Central memory CD8-positive, alpha-beta T cell (primary cell): ENCODE measurements at regions not wholly inside any gene's neighbourhood (a gene's known extent, or its start where the extent isn't known, plus 50 kb on each side); places are given as distances from the start of the nearest gene placed in this dataset.
A peak's percentile ranks its signal among the peaks of the same experiment; 100 is the strongest.

Source experiments
- ATAC-seq: fragments of 150-1000 bp; cut with Tn5 transposase; replicated peaks from 2 replicates; pipeline ENCODE4 v1.10.0; 2022; ENCODE audit warnings: mild to moderate bottlenecking, moderate FRiP score, moderate number of reproducible peaks; ENCODE audit not compliant: poor library complexity, severe bottlenecking; ENCODE audit errors: extremely low read depth
- DNase-seq, 2 donors: peaks; one replicate each; pipeline ENCODE4 v3.0.0; 2021; ENCODE audit warnings: low spot score in 2 of 2
- H3K27ac Mint-ChIP-seq: one replicate; pipeline ENCODE4 v1.8.0; 2022; ENCODE audit warnings: low read depth, mild to moderate bottlenecking, moderate library complexity, mixed read lengths
- H3K27me3 Mint-ChIP-seq: one replicate; pipeline ENCODE4 v1.8.0; 2022; ENCODE audit warnings: mixed read lengths
- H3K36me3 Mint-ChIP-seq: one replicate; pipeline ENCODE4 v1.8.0; 2022; ENCODE audit warnings: mild to moderate bottlenecking, moderate library complexity, mixed read lengths; ENCODE audit not compliant: insufficient read depth
- H3K4me1 Mint-ChIP-seq: one replicate; pipeline ENCODE4 v1.8.0; 2022; ENCODE audit warnings: mixed read lengths
- H3K4me3 Mint-ChIP-seq: one replicate; pipeline ENCODE4 v1.8.0; 2022; ENCODE audit warnings: mild to moderate bottlenecking, moderate library complexity, mixed read lengths
- H3K9me3 Mint-ChIP-seq: one replicate; pipeline ENCODE4 v1.8.0; 2022; ENCODE audit warnings: mixed read lengths

GRCh38 chr7:45106-46090 is 147.0 kb upstream of the FAM20C start:
- H3K4me1 Mint-ChIP-seq = no peaks in the 10 kb centered on the region
- no peaks in the 10 kb centered on the region for H3K9me3 Mint-ChIP-seq
- ATAC-seq (no peak), DNase-seq (peak; percentile 7 to 9)
- no peak overlapping the region for H3K4me3 Mint-ChIP-seq
- H3K27me3 Mint-ChIP-seq = peaks cover 68% of the 10 kb centered on the region
- H3K27ac Mint-ChIP-seq = no peak overlapping the region
- H3K36me3 Mint-ChIP-seq = no peaks in the 10 kb centered on the region

GRCh38 chr7:46123-46829 is 146.1 kb upstream of the FAM20C start:
- H3K4me1 Mint-ChIP-seq = no peaks in the 10 kb centered on the region
- H3K4me3 Mint-ChIP-seq = no peak overlapping the region
- no peaks in the 10 kb centered on the region for H3K9me3 Mint-ChIP-seq
- no peak for DNase-seq
- H3K36me3 Mint-ChIP-seq = no peaks in the 10 kb centered on the region
- peaks cover 62% of the 10 kb centered on the region for H3K27me3 Mint-ChIP-seq
- no peak for ATAC-seq
- H3K27ac Mint-ChIP-seq = no peak overlapping the region

GRCh38 chr7:46830-47140 is 145.6 kb upstream of the FAM20C start:
- Mint-ChIP-seq H3K36me3 (no peaks in the 10 kb centered on the region), H3K4me1 (no peaks in the 10 kb centered on the region), H3K9me3 (no peaks in the 10 kb centered on the region), H3K27ac (no peak overlapping the region), H3K4me3 (no peak overlapping the region), H3K27me3 (peaks cover 56% of the 10 kb centered on the region)
- ATAC-seq (no peak), DNase-seq (peak in 1 of 2 donors; percentile 8)

GRCh38 chr7:51456-52068 is 140.8 kb upstream of the FAM20C start:
- H3K36me3 Mint-ChIP-seq = no peaks in the 10 kb centered on the region
- DNase-seq (no peak), ATAC-seq (no peak)
- no peaks in the 10 kb centered on the region for H3K9me3 Mint-ChIP-seq
- peaks cover 15% of the 10 kb centered on the region for H3K27me3 Mint-ChIP-seq
- no peak overlapping the region for H3K27ac Mint-ChIP-seq
- H3K4me1 Mint-ChIP-seq = no peaks in the 10 kb centered on the region
- no peak overlapping the region for H3K4me3 Mint-ChIP-seq

- Mint-ChIP-seq H3K27me3 (peaks cover 9% of the 10 kb centered on the region), H3K27ac (no peak overlapping the region), H3K4me3 (no peak overlapping the region), H3K36me3 (no peaks in the 10 kb centered on the region), H3K4me1 (no peaks in the 10 kb centered on the region), H3K9me3 (no peaks in the 10 kb centered on the region)
- ATAC-seq = no peak
- DNase-seq = no peak
Observed at GRCh38 chr7:52100-52499, 140.3 kb upstream of the FAM20C start.

- no peak for ATAC-seq
Observed at GRCh38 chr7:53531-53930, 138.8 kb upstream of the FAM20C start.

GRCh38 chr7:54615-55014 is 137.8 kb upstream of the FAM20C start:
- Mint-ChIP-seq H3K27me3 (peaks cover 18% of the 10 kb centered on the region), H3K27ac (no peak overlapping the region), H3K4me1 (no peaks in the 10 kb centered on the region), H3K36me3 (no peaks in the 10 kb centered on the region), H3K4me3 (no peak overlapping the region), H3K9me3 (no peaks in the 10 kb centered on the region)
- ATAC-seq (no peak), DNase-seq (peak in 1 of 2 donors; percentile 8)

More at GRCh38 chr7:53531-53930, 138.8 kb upstream of the FAM20C start:
- H3K4me3 Mint-ChIP-seq = no peak overlapping the region
- no peak overlapping the region for H3K27ac Mint-ChIP-seq
- no peak for DNase-seq
- no peaks in the 10 kb centered on the region for H3K4me1 Mint-ChIP-seq
- H3K27me3 Mint-ChIP-seq = peaks cover 7% of the 10 kb centered on the region
- H3K9me3 Mint-ChIP-seq = no peaks in the 10 kb centered on the region
- no peaks in the 10 kb centered on the region for H3K36me3 Mint-ChIP-seq

GRCh38 chr7:55690-56248 is 136.6 kb upstream of the FAM20C start:
- Mint-ChIP-seq H3K4me3 (no peak overlapping the region), H3K9me3 (no peaks in the 10 kb centered on the region), H3K36me3 (no peaks in the 10 kb centered on the region), H3K27ac (no peak overlapping the region), H3K27me3 (peaks cover 26% of the 10 kb centered on the region), H3K4me1 (no peaks in the 10 kb centered on the region)
- DNase-seq (no peak), ATAC-seq (no peak)

GRCh38 chr7:56291-56913 is 136.0 kb upstream of the FAM20C start:
- no peaks in the 10 kb centered on the region for H3K9me3 Mint-ChIP-seq
- no peak overlapping the region for H3K4me3 Mint-ChIP-seq
- H3K27ac Mint-ChIP-seq = no peak overlapping the region
- no peaks in the 10 kb centered on the region for H3K4me1 Mint-ChIP-seq
- ATAC-seq (no peak), DNase-seq (peak in 1 of 2 donors; percentile 6)
- no peaks in the 10 kb centered on the region for H3K36me3 Mint-ChIP-seq
- H3K27me3 Mint-ChIP-seq = peaks cover 30% of the 10 kb centered on the region

GRCh38 chr7:57071-57470 is 135.3 kb upstream of the FAM20C start:
- no peaks in the 10 kb centered on the region for H3K36me3 Mint-ChIP-seq
- ATAC-seq (no peak), DNase-seq (peak in 1 of 2 donors; percentile 8)
- no peaks in the 10 kb centered on the region for H3K4me1 Mint-ChIP-seq
- H3K4me3 Mint-ChIP-seq = no peak overlapping the region
- no peaks in the 10 kb centered on the region for H3K9me3 Mint-ChIP-seq
- no peak overlapping the region for H3K27ac Mint-ChIP-seq
- peaks cover 37% of the 10 kb centered on the region for H3K27me3 Mint-ChIP-seq

- peaks cover 43% of the 10 kb centered on the region for H3K27me3 Mint-ChIP-seq
- H3K4me1 Mint-ChIP-seq = no peaks in the 10 kb centered on the region
- H3K27ac Mint-ChIP-seq = no peak overlapping the region
- no peaks in the 10 kb centered on the region for H3K9me3 Mint-ChIP-seq
- H3K4me3 Mint-ChIP-seq = no peak overlapping the region
- H3K36me3 Mint-ChIP-seq = no peaks in the 10 kb centered on the region
- ATAC-seq (no peak), DNase-seq (peak in 1 of 2 donors; percentile 7)
Observed at GRCh38 chr7:57482-58255, 134.7 kb upstream of the FAM20C start.
